ENCODE measurements at regions not wholly inside any gene's neighbourhood (a gene's known extent, or its start where the extent isn't known, plus 50 kb on each side); places are given as distances from the start of the nearest gene placed in this dataset.

DNA sequence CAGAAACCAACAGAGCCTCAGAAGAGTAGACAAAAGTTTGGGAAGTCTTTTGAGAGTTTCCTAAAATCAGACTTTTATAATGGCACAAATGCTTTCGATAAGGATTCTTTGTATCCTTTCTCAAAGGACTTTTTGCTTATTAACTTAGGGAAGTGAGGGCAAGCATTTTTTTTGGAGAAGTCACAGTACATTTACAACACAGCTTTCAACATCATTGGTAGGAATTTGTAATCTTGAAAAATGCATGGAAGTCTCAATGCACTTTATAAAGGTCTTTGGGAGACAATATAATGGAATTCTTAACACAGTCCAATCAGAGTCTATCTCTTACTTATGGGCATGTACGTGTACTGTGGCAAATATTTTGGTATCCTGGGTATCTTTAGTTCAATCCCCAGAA, 325.8 kb upstream of the NR5A2 start:
- no peak for TF ChIP-seq CTCF (IDR thresholded peaks at IDR 0.05)
- no peak for TF ChIP-seq POLR2A (IDR thresholded peaks at IDR 0.05)
